ENCODE measurements at regions not wholly inside any gene's neighbourhood (a gene's known extent, or its start where the extent isn't known, plus 50 kb on each side); places are given as distances from the start of the nearest gene placed in this dataset.

DNA sequence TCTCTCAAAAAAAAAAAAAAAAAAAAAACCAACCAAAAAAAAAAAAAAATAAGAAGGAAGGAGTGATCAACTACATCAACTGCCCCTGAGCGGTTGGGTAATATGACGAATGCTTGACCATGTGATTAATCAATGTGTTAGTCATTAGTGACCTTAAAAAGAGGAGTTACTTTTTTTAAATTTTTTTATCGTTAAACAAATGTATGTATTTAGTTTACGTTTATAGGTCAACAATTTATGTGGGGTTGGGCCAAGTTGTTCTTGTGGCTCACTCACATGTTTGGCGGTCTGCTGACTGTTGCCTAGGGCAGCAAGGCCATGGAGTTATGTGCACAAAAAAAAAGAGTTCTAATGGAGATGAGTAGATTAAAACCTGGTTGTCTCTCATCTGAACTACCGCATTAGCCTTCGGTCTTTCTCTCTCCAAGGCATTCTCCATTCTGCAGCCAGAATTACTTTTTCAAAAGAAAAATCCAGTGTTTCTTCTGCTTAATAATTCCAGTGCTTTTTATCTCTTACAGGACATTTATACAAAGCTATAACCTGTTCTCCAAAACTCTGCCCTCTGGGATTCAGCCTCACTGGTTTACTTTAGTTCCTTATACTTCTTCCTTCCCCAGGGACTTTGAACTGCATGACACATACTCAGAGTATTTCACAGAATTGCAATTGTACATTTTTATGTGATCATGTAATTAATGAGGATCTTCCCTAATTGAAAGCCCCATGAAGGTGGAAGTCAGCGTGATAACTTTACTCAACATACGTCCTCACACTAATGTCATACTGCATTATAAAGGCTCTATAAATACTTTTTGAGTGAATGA, 505.5 kb downstream of the ANKRD50 start:
- H3K27me3 ChIP-seq (ENCODE audit: control insufficient read depth in 2 of 2, insufficient read depth in 2 of 2, low read length in 2 of 2), result no peaks in the 10 kb centered on the region
- H3K9ac ChIP-seq (ENCODE audit: low read depth in 1 of 2, low read length in 2 of 2), result no peak overlapping the region
- H3K36me3 ChIP-seq (ENCODE audit: control insufficient read depth in 2 of 2, insufficient read depth in 2 of 2, low read length in 2 of 2), result no peaks in the 10 kb centered on the region
- no peaks in the 10 kb centered on the region for H3K4me1 ChIP-seq (ENCODE audit: control insufficient read depth in 2 of 2, insufficient read depth in 2 of 2, low read length in 2 of 2)
- no peaks in the 10 kb centered on the region for H3K9me3 ChIP-seq (ENCODE audit: control insufficient read depth in 2 of 2, low read length in 2 of 2)
- H3K27ac ChIP-seq (ENCODE audit: low read depth in 2 of 2, low read length in 2 of 2), result no peak overlapping the region
- H3K4me3 ChIP-seq (ENCODE audit: low read length in 2 of 2), result no peak overlapping the region

DNA sequence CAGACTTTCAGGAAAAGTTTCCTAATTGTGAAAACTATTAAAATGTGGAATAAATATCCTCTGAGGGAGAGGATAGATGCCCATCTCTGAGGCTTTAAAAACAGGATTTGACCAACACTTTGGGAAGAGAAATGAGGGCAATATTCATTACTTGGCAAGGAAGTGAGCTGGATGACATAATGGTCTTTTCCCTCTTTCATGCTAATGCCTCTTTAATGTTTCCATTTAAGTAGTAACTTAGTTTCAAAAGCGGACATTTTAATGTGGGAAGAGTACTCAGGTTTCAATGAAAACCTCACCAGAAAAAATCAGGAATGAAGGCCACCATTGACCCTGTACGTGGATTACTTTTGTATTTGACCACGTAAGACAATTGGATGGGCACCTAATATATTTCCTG, 503.3 kb downstream of the ANKRD50 start:
- no peak overlapping the region for H3K27ac ChIP-seq (ENCODE audit: low read depth in 2 of 2, low read length in 2 of 2)
- H3K4me3 ChIP-seq (ENCODE audit: low read length in 2 of 2), result no peak overlapping the region
- no peaks in the 10 kb centered on the region for H3K9me3 ChIP-seq (ENCODE audit: control insufficient read depth in 2 of 2, low read length in 2 of 2)
- H3K36me3 ChIP-seq (ENCODE audit: control insufficient read depth in 2 of 2, insufficient read depth in 2 of 2, low read length in 2 of 2), result no peaks in the 10 kb centered on the region
- no peaks in the 10 kb centered on the region for H3K4me1 ChIP-seq (ENCODE audit: control insufficient read depth in 2 of 2, insufficient read depth in 2 of 2, low read length in 2 of 2)
- H3K27me3 ChIP-seq (ENCODE audit: control insufficient read depth in 2 of 2, insufficient read depth in 2 of 2, low read length in 2 of 2), result no peaks in the 10 kb centered on the region
- no peak overlapping the region for H3K9ac ChIP-seq (ENCODE audit: low read depth in 1 of 2, low read length in 2 of 2)

DNA sequence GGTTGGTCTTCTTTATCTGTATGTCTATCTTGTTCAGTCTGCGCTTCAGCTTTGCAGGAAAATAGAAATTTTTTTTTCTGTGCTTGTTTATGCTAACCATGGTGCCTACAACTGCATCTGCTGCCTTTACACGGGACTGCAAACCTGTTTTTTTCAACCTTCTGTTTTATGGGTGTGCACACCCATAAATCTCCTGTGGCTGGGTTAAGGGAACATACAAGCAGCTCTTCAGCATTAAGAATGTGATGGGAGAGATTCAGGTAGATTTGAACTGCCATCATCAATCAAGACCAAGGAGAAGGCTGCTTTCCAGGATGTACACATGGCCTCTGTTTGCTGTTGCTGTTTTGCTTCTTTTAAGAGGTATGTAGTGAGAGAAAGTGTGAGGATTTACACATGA, 502.9 kb downstream of the ANKRD50 start:
- Histone ChIP-seq H3K4me3 (ENCODE audit: low read length in 2 of 2) (no peak overlapping the region), H3K4me1 (ENCODE audit: control insufficient read depth in 2 of 2, insufficient read depth in 2 of 2, low read length in 2 of 2) (no peaks in the 10 kb centered on the region), H3K9me3 (ENCODE audit: control insufficient read depth in 2 of 2, low read length in 2 of 2) (no peaks in the 10 kb centered on the region), H3K9ac (ENCODE audit: low read depth in 1 of 2, low read length in 2 of 2) (no peak overlapping the region), H3K27ac (ENCODE audit: low read depth in 2 of 2, low read length in 2 of 2) (no peak overlapping the region), H3K36me3 (ENCODE audit: control insufficient read depth in 2 of 2, insufficient read depth in 2 of 2, low read length in 2 of 2) (no peaks in the 10 kb centered on the region), H3K27me3 (ENCODE audit: control insufficient read depth in 2 of 2, insufficient read depth in 2 of 2, low read length in 2 of 2) (no peaks in the 10 kb centered on the region)

DNA sequence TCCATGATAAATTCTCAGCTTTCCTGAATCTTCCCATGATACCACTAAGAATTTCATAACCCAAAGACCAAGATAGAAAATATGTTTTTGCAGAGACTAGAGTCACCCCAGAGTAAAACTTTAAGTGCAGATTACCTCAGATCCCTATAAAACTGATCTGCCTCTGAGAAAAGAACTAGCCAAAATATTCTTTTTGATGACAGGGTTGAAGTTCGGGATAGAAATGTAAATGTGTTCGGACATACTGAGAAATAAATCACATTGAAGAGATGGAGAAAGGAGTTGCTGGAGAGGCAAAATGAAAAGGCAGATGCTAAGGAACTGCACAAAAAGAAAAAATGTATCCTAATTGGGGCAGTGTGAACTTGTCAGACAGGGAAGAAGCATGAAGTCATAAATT, 501.8 kb downstream of the ANKRD50 start:
- H3K9ac ChIP-seq (ENCODE audit: low read depth in 1 of 2, low read length in 2 of 2), result no peak overlapping the region

DNA sequence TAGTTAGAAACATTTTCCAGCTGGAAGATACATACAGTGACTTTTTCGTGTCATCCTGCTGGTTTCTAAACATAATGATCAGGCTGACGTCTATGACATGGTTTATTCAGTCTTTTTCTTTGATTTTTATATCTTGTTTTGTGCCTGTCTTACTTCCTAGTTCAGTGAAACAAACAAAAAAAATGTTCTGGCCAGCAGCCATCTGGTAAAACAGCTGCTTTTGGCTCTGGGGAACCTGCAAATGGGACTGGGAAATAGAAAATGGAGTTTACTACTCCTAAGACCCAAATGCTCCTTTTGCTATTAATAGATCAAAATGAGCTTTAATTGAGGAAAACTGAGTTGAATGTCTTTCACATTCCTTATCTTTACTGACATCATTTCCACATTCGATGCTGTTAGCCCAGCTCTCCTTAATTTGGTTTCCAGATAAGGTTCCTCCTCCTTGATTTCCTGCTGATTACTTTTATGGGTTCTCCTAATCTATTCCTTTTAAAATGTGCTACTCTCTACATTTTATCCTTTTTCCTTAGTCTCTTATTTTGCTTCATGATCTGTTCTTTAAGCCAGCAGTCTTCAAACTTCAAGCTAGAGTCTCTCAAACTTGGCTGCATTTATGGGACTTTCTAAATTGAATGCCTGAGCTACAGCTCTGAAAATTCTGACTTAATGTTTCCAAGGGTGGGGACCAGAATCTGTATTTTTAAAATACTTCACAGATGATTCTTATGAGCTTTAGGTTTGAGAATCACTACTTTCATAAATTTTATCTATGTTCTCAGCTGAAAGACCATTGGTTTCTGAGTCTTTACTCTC, 499.5 kb downstream of the ANKRD50 start:
- Histone ChIP-seq H3K4me1 (ENCODE audit: control insufficient read depth in 2 of 2, insufficient read depth in 2 of 2, low read length in 2 of 2) (no peaks in the 10 kb centered on the region), H3K27ac (ENCODE audit: low read depth in 2 of 2, low read length in 2 of 2) (no peak overlapping the region), H3K36me3 (ENCODE audit: control insufficient read depth in 2 of 2, insufficient read depth in 2 of 2, low read length in 2 of 2) (no peaks in the 10 kb centered on the region), H3K27me3 (ENCODE audit: control insufficient read depth in 2 of 2, insufficient read depth in 2 of 2, low read length in 2 of 2) (no peaks in the 10 kb centered on the region), H3K4me3 (ENCODE audit: low read length in 2 of 2) (no peak overlapping the region), H3K9me3 (ENCODE audit: control insufficient read depth in 2 of 2, low read length in 2 of 2) (no peaks in the 10 kb centered on the region), H3K9ac (ENCODE audit: low read depth in 1 of 2, low read length in 2 of 2) (no peak overlapping the region)

More for the DNA sequence above, 501.8 kb downstream of the ANKRD50 start:
- no peaks in the 10 kb centered on the region for H3K4me1 ChIP-seq (ENCODE audit: control insufficient read depth in 2 of 2, insufficient read depth in 2 of 2, low read length in 2 of 2)
- H3K36me3 ChIP-seq (ENCODE audit: control insufficient read depth in 2 of 2, insufficient read depth in 2 of 2, low read length in 2 of 2), result no peaks in the 10 kb centered on the region
- H3K9me3 ChIP-seq (ENCODE audit: control insufficient read depth in 2 of 2, low read length in 2 of 2), result no peaks in the 10 kb centered on the region
- no peak overlapping the region for H3K4me3 ChIP-seq (ENCODE audit: low read length in 2 of 2)
- no peak overlapping the region for H3K27ac ChIP-seq (ENCODE audit: low read depth in 2 of 2, low read length in 2 of 2)
- no peaks in the 10 kb centered on the region for H3K27me3 ChIP-seq (ENCODE audit: control insufficient read depth in 2 of 2, insufficient read depth in 2 of 2, low read length in 2 of 2)

DNA sequence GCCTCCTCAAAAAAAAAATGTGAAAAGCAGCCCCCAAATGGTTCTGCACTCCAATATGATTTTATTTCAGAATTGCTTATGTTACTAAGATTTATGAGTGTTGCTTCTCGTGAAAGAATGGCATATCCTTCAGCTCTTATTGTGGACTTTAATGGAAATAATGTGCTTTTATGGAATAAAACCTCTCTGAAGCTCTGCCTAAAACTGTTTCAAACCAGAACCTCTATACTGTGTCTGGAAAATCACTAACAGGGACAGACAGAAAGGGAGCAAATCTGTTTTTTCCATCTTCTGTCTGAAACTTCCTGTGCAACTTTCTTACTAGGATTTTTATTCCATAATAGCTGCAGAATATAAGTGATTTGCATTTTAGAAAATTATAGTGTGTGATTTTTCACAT, 493.1 kb downstream of the ANKRD50 start:
- Histone ChIP-seq H3K27me3 (ENCODE audit: control insufficient read depth in 2 of 2, insufficient read depth in 2 of 2, low read length in 2 of 2) (no peaks in the 10 kb centered on the region), H3K36me3 (ENCODE audit: control insufficient read depth in 2 of 2, insufficient read depth in 2 of 2, low read length in 2 of 2) (no peaks in the 10 kb centered on the region), H3K4me1 (ENCODE audit: control insufficient read depth in 2 of 2, insufficient read depth in 2 of 2, low read length in 2 of 2) (no peaks in the 10 kb centered on the region), H3K9ac (ENCODE audit: low read depth in 1 of 2, low read length in 2 of 2) (no peak overlapping the region), H3K4me3 (ENCODE audit: low read length in 2 of 2) (no peak overlapping the region), H3K9me3 (ENCODE audit: control insufficient read depth in 2 of 2, low read length in 2 of 2) (no peaks in the 10 kb centered on the region), H3K27ac (ENCODE audit: low read depth in 2 of 2, low read length in 2 of 2) (no peak overlapping the region)

DNA sequence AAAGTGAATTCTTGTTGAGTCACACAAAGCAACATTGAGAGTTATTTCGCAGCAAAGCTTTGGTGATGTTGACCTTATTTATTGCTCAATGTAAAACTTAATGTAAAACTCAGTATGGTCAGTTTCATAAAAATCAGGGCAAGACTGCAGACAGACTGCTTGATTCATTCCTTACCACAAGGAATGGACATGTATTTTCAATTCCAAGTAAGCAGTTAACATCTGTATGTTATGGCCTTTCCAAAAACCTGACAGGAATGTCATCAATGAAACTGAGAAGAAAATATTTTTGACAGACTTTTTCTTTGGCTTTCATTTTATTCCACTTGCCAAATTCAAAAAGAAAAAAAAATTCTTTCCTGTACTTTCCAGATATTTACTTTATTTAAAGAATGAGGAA, 488.3 kb downstream of the ANKRD50 start:
- no peak overlapping the region for H3K9ac ChIP-seq (ENCODE audit: low read depth in 1 of 2, low read length in 2 of 2)
- H3K36me3 ChIP-seq (ENCODE audit: control insufficient read depth in 2 of 2, insufficient read depth in 2 of 2, low read length in 2 of 2), result no peaks in the 10 kb centered on the region
- H3K27ac ChIP-seq (ENCODE audit: low read depth in 2 of 2, low read length in 2 of 2), result no peak overlapping the region
- H3K4me3 ChIP-seq (ENCODE audit: low read length in 2 of 2), result no peak overlapping the region
- no peaks in the 10 kb centered on the region for H3K9me3 ChIP-seq (ENCODE audit: control insufficient read depth in 2 of 2, low read length in 2 of 2)
- no peaks in the 10 kb centered on the region for H3K27me3 ChIP-seq (ENCODE audit: control insufficient read depth in 2 of 2, insufficient read depth in 2 of 2, low read length in 2 of 2)
- no peaks in the 10 kb centered on the region for H3K4me1 ChIP-seq (ENCODE audit: control insufficient read depth in 2 of 2, insufficient read depth in 2 of 2, low read length in 2 of 2)

DNA sequence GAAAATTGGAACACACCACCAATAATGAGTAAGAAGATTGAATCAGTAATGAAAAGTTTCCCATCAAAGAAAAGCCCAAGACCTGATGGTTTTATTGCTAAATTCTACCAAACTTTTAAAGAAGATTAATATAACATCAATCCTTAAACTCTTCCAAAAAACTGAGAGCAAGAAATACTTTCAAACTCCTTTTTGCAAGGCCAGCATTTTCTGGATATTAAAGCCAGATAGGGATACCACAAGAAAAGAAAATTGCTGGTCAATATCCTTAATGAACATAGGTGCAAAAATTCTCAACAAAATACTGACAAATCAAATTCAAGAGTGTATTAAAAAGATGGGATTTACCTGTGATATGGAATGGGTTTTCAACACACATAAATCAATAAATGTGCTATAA, 484.6 kb downstream of the ANKRD50 start:
- Histone ChIP-seq H3K9me3 (ENCODE audit: control insufficient read depth in 2 of 2, low read length in 2 of 2) (no peaks in the 10 kb centered on the region), H3K4me3 (ENCODE audit: low read length in 2 of 2) (no peak overlapping the region), H3K27ac (ENCODE audit: low read depth in 2 of 2, low read length in 2 of 2) (no peak overlapping the region), H3K36me3 (ENCODE audit: control insufficient read depth in 2 of 2, insufficient read depth in 2 of 2, low read length in 2 of 2) (no peaks in the 10 kb centered on the region), H3K9ac (ENCODE audit: low read depth in 1 of 2, low read length in 2 of 2) (no peak overlapping the region), H3K27me3 (ENCODE audit: control insufficient read depth in 2 of 2, insufficient read depth in 2 of 2, low read length in 2 of 2) (no peaks in the 10 kb centered on the region), H3K4me1 (ENCODE audit: control insufficient read depth in 2 of 2, insufficient read depth in 2 of 2, low read length in 2 of 2) (no peaks in the 10 kb centered on the region)

DNA sequence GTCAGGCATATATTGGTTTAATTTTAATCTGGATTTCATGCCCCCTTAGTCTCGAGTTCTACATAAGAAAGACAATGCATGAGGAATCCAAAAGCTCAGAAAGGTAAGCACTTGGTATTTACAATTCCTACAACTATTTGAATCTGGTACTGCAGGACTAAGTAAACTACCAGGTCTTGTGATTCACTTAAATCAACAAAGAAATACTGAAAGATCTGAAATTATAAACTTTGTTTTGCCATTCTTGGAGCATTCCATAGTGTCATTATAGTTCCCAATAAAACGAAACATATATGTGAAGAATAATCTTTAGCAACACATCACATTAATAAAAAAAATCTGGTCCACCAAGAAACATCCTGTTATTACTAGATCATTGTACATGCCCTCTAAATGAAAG, 482.3 kb downstream of the ANKRD50 start:
- H3K9me3 ChIP-seq (ENCODE audit: control insufficient read depth in 2 of 2, low read length in 2 of 2), result no peaks in the 10 kb centered on the region
- no peaks in the 10 kb centered on the region for H3K4me1 ChIP-seq (ENCODE audit: control insufficient read depth in 2 of 2, insufficient read depth in 2 of 2, low read length in 2 of 2)
- H3K27ac ChIP-seq (ENCODE audit: low read depth in 2 of 2, low read length in 2 of 2), result no peak overlapping the region
- no peaks in the 10 kb centered on the region for H3K36me3 ChIP-seq (ENCODE audit: control insufficient read depth in 2 of 2, insufficient read depth in 2 of 2, low read length in 2 of 2)
- H3K27me3 ChIP-seq (ENCODE audit: control insufficient read depth in 2 of 2, insufficient read depth in 2 of 2, low read length in 2 of 2), result no peaks in the 10 kb centered on the region
- no peak overlapping the region for H3K4me3 ChIP-seq (ENCODE audit: low read length in 2 of 2)
- no peak overlapping the region for H3K9ac ChIP-seq (ENCODE audit: low read depth in 1 of 2, low read length in 2 of 2)

DNA sequence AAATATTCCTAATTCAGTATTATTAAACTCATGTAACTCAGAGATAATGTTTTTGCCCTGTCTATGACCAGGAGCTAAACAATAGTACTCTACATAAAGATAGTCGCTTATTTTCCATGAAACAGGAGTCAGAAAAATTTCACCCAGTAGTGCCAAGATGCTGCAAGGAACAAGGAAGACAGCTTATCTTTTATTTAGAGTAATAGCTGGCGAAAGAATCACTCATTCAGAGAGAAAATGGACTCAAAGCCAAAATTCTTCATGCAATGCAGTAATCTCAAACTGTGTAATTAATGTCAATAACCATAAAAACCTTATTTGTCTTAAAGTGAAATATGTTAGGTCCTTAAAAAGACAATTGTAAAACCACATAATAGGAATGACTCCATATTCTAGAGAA, 477.8 kb downstream of the ANKRD50 start:
- Histone ChIP-seq H3K27ac (ENCODE audit: low read depth in 2 of 2, low read length in 2 of 2) (no peak overlapping the region), H3K36me3 (ENCODE audit: control insufficient read depth in 2 of 2, insufficient read depth in 2 of 2, low read length in 2 of 2) (no peaks in the 10 kb centered on the region), H3K27me3 (ENCODE audit: control insufficient read depth in 2 of 2, insufficient read depth in 2 of 2, low read length in 2 of 2) (no peaks in the 10 kb centered on the region), H3K4me1 (ENCODE audit: control insufficient read depth in 2 of 2, insufficient read depth in 2 of 2, low read length in 2 of 2) (no peaks in the 10 kb centered on the region), H3K4me3 (ENCODE audit: low read length in 2 of 2) (no peak overlapping the region), H3K9me3 (ENCODE audit: control insufficient read depth in 2 of 2, low read length in 2 of 2) (no peaks in the 10 kb centered on the region), H3K9ac (ENCODE audit: low read depth in 1 of 2, low read length in 2 of 2) (no peak overlapping the region)
